ENCODE measurements at regions not wholly inside any gene's neighbourhood (a gene's known extent, or its start where the extent isn't known, plus 50 kb on each side); places are given as distances from the start of the nearest gene placed in this dataset.

DNA sequence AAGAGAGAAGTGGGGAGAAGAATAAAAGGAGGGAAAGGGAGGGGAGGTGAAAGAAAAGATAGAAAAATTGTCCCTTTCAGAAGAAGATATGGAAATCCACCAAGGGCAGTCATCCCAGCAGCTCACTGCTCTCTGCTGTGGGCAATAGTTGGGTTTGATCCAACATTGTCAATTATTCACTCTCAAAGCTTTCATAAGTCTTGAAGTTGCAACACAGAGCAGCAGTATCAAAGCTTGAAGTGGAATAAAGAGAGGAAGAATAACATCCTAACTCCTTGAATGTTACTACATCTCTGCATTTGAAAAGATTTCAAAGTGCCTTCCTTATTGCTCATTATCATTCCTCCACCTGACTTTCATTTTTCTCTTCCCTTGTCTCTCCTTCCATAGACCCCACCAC, 62.3 kb upstream of the HHIP start:
- TF ChIP-seq, protein P1, sequence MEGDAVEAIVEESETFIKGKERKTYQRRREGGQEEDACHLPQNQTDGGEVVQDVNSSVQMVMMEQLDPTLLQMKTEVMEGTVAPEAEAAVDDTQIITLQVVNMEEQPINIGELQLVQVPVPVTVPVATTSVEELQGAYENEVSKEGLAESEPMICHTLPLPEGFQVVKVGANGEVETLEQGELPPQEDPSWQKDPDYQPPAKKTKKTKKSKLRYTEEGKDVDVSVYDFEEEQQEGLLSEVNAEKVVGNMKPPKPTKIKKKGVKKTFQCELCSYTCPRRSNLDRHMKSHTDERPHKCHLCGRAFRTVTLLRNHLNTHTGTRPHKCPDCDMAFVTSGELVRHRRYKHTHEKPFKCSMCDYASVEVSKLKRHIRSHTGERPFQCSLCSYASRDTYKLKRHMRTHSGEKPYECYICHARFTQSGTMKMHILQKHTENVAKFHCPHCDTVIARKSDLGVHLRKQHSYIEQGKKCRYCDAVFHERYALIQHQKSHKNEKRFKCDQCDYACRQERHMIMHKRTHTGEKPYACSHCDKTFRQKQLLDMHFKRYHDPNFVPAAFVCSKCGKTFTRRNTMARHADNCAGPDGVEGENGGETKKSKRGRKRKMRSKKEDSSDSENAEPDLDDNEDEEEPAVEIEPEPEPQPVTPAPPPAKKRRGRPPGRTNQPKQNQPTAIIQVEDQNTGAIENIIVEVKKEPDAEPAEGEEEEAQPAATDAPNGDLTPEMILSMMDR (IDR thresholded peaks at IDR 0.05; ENCODE audit: unreplicated experiment), result no peak
- DNase-seq (ENCODE audit: low spot score, unreplicated experiment), result no peak
- Mint-ChIP-seq H3K4me3 (ENCODE audit: low read depth) (no peak overlapping the region), H3K4me1 (ENCODE audit: low read depth) (peaks cover 4% of the 10 kb centered on the region), H3K27me3 (peaks cover 9% of the 10 kb centered on the region), H3K36me3 (ENCODE audit: insufficient read depth) (no peaks in the 10 kb centered on the region), H3K9me3 (ENCODE audit: low read depth) (peaks cover 5% of the 10 kb centered on the region), H3K27ac (no peak overlapping the region)

DNA sequence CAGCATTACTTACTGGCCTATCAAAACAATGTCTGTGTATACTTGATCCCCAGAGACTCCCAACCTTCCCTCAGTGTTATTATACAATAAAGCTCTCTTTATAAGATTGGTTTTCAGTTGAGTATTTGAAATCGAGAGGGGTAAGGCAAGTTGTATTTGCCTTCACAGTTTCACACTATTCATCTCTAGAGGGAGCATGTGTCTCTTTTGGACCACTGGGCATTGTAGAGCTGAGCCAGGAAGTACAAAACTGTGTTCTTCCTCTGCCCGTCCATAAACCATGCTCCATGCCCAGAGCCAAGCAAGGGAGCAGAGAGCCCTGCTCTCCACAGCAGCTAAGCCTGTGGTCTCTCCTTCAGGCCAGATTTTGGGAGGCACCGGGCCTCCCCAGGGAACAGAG, 61.5 kb upstream of the HHIP start:
- TF ChIP-seq, protein P1 (IDR thresholded peaks at IDR 0.05; ENCODE audit: unreplicated experiment), result no peak
- DNase-seq (ENCODE audit: low spot score, unreplicated experiment), result no peak
- H3K27ac Mint-ChIP-seq, result no peak overlapping the region
- H3K36me3 Mint-ChIP-seq (ENCODE audit: insufficient read depth), result no peaks in the 10 kb centered on the region
- peaks cover 5% of the 10 kb centered on the region for H3K9me3 Mint-ChIP-seq (ENCODE audit: low read depth)
- H3K27me3 Mint-ChIP-seq, result peaks cover 9% of the 10 kb centered on the region
- H3K4me1 Mint-ChIP-seq (ENCODE audit: low read depth), result peaks cover 4% of the 10 kb centered on the region
- no peak overlapping the region for H3K4me3 Mint-ChIP-seq (ENCODE audit: low read depth)

DNA sequence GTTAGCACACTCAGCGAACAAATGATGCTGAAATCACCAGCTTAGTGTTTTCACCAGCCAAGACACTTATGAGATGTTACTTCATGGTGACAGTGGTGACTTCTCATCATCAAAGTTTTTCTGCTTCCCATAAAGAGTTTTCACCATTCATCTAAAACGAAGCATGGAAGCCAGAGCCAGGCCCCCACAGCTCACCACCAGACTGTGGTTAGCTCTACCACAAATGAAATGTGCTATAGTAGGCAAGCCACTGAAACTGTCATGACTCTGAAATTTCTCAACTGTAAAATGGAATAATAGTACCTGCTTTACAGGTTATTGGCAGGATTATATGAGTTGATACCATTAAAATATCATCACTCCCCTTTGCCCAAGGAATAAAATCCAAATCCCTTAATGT, 56.4 kb upstream of the HHIP start:
- Mint-ChIP-seq H3K4me1 (ENCODE audit: low read depth) (no peaks in the 10 kb centered on the region), H3K4me3 (ENCODE audit: low read depth) (no peak overlapping the region), H3K9me3 (ENCODE audit: low read depth) (peaks cover 8% of the 10 kb centered on the region), H3K36me3 (ENCODE audit: insufficient read depth) (no peaks in the 10 kb centered on the region), H3K27ac (no peak overlapping the region), H3K27me3 (peaks cover 3% of the 10 kb centered on the region)
- DNase-seq (ENCODE audit: low spot score, unreplicated experiment), result no peak
- TF ChIP-seq, protein P1 (IDR thresholded peaks at IDR 0.05; ENCODE audit: unreplicated experiment), result no peak

DNA sequence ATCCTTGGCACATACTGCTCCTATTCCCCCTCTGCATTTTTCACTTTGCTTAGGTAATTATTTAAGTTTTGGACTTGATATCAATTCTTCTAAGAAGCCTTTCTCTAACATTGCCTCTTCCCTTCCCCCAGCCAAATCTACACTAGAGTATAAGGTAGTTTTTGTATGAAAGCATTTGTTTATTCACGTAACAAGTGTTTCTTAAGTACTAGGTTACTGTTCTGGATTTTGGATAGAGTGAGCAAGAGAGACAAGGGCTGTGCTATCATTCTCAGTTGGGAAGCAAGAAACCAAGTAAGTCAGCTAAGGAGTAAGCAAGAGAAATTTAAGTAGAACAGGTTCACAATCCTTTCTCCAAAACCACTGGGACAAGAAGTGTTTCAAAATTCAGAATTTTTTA, 55.9 kb upstream of the HHIP start:
- Mint-ChIP-seq H3K9me3 (ENCODE audit: low read depth) (peaks cover 8% of the 10 kb centered on the region), H3K4me3 (ENCODE audit: low read depth) (no peak overlapping the region), H3K36me3 (ENCODE audit: insufficient read depth) (no peaks in the 10 kb centered on the region)

DNA sequence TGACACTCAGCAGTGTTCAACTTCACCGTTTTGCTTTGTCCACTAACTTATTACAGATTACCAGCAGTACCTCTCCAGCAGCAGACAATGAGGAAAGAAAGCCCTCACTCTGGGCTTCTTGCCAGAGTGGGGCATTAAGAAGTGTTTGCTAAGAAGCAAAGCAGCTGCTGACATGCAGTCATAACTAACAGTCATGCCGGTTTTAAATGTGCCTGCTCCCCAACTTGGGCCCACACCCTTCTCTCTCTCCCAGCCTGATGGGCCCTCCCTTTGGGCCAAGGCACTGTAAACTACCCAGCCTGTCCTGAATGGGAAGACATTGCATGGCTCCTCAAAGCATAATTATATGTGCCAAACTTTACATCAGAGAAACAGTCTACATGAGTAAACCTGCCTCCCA, 54.6 kb upstream of the HHIP start:
- TF ChIP-seq, protein P1 (IDR thresholded peaks at IDR 0.05; ENCODE audit: unreplicated experiment), result no peak
- H3K27me3 Mint-ChIP-seq, result no peaks in the 10 kb centered on the region
- H3K36me3 Mint-ChIP-seq (ENCODE audit: insufficient read depth), result no peaks in the 10 kb centered on the region
- H3K4me1 Mint-ChIP-seq (ENCODE audit: low read depth), result no peaks in the 10 kb centered on the region
- no peak for DNase-seq (ENCODE audit: low spot score, unreplicated experiment)
- peaks cover 8% of the 10 kb centered on the region for H3K9me3 Mint-ChIP-seq (ENCODE audit: low read depth)
- H3K4me3 Mint-ChIP-seq (ENCODE audit: low read depth), result no peak overlapping the region
- H3K27ac Mint-ChIP-seq, result no peak overlapping the region

More for the DNA sequence above, 55.9 kb upstream of the HHIP start:
- Mint-ChIP-seq H3K27ac (no peak overlapping the region), H3K4me1 (ENCODE audit: low read depth) (no peaks in the 10 kb centered on the region), H3K27me3 (no peaks in the 10 kb centered on the region)
- no peak for DNase-seq (ENCODE audit: low spot score, unreplicated experiment)
- TF ChIP-seq, protein P1 (IDR thresholded peaks at IDR 0.05; ENCODE audit: unreplicated experiment), result no peak

Data from progenitor cell of endocrine pancreas (in vitro differentiated cells).